Stimulated activated CD4-positive, alpha-beta T cell treated with anti-CD3 and anti-CD28 coated beads, Interleukin-1b, Interleukin-23, amount 100 ng/mL, for 24 hours (primary cell): ENCODE measurements at regions not wholly inside any gene's neighbourhood (a gene's known extent, or its start where the extent isn't known, plus 50 kb on each side); places are given as distances from the start of the nearest gene placed in this dataset.
"Not testable (repeated sequence)": the region's sequence is repeated elsewhere in the genome, so short reads cannot be mapped to it uniquely, and the experiment has no call there.

Experiments
- DNase-seq, 4 experiments: peaks; one replicate each; pipeline ENCODE4 v3.0.0-alpha.2; 2020; ENCODE audit warnings: low read depth in 4 of 4, low spot score in 1 of 4

DNA sequence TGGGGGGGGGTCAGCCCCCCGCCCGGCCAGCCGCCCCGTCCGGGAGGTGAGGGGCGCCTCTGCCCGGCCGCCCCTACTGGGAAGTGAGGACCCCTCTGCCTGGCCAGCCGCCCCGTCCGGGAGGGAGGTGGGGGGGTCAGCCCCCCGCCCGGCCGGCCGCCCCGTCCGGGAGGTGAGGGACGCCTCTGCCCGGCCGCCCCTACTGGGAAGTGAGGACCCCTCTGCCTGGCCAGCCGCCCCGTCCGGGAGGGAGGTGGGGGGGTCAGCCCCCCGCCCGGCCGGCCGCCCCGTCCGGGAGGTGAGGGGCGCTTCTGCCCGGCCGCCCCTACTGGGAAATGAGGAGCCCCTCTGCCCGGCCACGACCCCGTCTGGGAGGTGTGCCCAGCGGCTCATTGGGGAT lies 210.7 kb upstream of the RPL34 start:
- not testable (repeated sequence) for DNase-seq

DNA sequence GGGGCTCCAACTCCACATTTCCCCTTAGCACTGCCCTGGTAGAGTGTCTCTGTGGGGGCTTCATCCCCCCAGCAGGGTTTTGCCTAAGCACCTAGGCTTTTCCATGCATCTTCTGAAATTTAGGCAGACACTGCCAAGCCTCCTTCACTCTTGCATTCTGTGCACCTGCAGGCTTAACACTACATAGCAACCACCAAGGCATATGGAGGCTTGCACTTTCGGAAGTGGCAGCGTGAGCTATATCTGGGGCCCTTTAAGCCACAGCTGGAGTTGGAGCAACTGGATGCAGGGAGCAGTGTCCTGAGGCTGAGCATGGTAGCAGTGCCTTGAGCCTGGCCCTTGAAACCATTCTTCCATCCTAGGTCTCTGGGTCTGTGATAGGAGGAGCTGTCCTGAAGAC lies 214.8 kb upstream of the RPL34 start:
- no peak for DNase-seq

DNA sequence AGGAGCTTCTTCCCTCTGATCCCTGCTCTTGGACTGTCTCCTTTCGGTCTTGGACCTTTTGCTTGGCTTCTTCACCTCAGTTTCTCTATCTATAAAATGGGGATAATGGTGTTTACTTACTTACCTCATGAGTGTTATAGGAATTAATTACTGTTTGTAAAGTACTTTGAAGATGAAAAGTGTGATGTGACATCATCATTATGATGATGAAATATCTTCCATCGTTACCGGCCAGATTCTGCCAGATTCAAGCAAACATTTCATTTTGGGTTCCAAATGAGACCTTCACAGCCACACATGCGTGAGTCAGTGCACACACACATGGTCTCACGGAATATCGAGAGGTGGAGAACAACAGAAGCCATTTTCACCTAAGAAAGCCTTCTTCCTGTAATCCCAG lies 220.1 kb upstream of the RPL34 start:
- DNase-seq: no peak

DNA sequence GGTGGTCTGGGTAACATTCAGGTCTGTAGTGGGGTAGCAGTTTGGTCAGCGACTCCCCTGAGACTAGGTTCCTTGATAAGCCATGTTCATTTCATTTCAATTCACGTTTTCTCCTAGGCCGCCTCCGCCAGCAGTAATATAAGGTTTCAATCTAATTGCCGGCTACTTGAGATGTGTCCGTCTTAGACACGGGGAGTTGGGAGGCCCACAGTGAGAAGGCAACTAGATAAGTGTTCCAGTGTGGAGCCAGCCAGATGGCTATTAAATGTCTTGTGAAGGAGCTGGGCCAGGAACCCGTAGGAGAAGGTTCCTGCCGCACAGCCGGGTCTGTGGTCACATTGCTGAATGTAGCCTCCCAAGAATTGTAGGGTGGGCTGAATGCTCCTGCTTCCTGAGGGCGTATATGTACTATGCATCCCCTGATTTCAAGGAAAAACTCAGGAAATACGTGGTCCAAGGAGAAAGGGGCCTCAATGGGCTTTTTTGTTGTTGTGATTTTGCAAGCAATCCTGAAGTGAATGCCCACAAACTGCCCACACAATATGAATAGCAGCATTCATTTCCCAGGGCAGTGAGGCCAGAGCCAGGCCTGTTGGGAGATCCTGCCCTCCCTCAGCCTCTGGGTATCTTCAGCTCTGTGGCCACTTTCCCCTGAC lies 220.6 kb upstream of the RPL34 start:
- no peak for DNase-seq

DNA sequence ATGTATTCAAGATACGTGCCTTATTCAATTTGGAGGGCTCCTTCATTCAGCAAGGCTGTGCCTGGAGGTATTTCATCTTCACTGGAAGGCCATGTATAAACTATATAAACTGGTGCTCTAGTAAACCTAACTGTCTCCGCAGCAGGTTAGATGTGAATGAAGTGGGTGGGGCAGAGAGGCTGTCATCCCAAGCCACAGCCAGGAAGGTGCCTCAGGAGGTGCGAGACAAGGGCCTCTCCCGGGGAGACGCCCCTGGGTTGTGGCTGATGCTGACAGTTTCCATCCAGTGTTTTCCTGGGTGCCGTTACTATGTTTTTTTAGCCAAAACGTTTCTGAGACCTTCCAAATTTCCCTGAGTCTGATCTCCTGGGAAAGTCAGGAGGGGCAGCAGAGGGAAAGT lies 221.5 kb upstream of the RPL34 start:
- no peak for DNase-seq

DNA sequence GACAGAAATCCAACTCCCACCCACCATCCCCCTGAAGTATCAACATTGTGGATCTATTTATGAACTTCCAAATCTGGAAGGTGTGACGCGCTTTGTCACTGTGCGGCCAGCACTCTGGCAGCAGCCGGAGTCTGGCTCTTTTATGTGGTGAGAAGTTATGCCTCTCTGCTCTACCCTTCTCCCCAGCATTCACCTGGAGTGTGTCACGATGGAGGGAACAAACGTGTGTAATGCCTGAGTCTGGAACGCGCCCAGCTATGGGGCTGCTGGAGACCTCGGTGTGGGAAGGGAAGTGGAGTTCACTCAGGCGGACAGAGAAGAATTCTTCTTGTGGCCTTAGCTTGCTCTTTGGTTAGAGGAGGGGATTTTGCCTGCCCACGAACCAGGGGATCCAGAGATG lies 222.1 kb upstream of the RPL34 start:
- no peak for DNase-seq

DNA sequence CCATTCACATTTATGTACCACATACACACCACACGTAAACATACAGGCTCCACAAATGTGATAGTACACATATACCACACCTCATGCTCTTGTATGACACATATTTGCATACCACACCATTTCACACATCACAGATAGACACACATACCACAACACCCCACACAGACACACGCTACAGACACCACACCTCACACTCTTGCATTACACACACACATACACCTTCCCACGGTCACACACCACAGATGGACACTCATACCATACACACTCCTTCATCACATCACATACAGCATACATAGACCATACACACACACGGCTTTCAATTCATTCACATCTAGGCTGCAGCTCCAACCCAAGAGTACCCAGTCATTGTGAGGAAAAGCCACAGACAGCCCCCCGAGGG lies 222.5 kb upstream of the RPL34 start:
- DNase-seq: no peak

DNA sequence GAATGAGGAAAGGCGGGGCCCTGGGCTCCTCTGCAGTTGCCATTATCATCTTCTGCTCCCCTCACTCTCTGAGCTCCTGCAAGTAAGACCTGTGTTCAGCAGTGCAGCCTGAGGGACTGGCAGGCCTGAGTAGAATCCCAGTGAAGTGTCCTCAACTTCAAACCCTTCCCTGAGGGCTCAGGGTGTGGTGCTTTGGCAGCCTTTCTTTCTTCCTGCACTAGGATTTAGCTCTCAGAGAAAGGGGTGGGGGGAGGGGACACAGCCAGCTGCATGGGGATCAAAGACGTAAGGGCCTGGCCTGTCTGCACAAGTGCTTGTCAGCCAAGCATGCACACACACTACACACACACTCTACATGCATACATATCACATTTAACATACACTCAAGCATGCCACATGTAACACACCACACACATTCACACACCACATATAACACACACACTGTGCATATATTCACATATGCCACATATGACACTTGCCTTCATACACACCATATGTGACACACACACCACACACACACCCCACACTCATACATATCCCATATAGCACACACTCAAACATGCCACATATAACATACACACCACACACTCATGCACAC lies 223.4 kb upstream of the RPL34 start:
- no peak for DNase-seq

DNA sequence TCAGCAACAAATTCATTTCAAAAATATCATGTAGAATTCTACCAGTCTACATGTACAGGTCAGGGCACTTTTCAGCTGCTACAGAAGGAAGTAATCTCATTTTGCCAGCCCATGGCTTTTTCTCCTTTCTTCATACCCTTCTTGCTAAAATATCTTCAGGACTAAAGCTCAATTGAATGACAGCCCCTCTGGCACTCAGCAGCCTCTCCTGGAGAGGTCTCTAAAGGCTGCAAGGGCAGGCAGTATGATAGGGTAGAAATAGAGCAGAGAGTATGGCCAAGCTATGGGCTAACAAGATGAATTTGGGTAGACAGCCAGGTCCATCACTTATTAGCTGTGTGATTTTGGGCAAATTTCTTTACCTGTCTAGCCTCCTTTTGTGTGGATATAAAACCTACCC lies 224.6 kb upstream of the RPL34 start:
- DNase-seq: no peak

DNA sequence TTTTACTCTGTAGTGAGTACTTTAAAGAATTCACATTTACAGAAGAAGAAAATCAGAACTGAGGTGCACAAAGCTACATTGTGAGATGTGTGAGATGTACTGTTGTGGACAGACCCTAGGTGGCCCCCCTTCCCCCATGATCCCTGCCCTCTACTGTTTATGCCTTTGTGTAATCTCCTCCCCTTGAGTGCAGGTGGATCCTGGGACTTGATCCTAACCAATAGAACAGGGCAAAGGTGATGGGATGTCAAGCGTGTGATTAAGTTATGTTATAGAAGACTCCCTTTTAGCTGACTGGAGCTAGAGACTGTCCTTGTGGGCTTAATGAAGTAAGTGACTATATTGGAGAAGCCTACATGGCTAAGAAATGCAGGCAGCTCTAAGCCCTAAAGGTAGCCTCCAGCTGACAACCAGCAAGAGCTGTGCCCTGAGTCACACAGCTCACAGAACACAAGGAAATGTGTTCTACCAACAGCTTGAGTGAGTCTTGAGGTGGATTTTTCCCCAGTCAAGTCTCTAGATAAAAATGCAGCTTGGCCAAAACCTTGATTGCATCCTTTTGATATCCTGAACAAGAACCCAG lies 225.2 kb upstream of the LEF1 start:
- DNase-seq: no peak

DNA sequence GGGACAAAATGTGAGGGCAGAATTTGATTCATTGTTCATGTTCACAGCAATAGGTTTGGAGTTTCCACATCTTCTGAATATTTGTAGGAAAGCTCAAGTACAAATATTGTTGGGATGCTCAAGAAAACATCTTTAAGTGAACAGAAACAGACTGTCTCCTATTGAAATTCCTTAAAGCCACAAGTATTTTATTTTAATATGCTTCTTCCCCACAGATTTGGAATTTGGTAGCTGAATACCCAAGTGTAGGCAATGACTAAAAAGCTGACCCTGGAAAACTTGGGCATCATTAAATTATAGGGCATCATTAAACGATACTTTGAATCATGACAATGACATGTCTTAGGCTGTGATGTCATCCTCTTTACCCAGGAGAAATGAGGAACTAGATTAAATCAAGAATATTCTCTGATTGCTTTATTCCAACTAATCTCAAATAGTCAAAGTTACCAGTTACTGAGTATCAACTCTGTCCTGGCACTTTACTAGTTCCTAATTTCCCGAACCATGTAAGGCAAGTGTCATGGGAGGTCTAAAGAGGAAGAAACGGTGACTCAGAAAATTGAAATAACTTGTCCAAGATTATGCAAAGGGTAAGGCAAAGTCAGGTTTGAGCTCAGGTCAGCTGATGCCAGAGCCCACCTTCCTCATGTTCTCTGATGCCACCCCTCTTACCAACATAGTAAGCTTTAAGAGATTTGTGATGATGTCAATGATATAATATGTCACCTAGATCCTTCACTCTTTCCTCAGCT lies 223.1 kb upstream of the LEF1 start:
- no peak for DNase-seq

DNA sequence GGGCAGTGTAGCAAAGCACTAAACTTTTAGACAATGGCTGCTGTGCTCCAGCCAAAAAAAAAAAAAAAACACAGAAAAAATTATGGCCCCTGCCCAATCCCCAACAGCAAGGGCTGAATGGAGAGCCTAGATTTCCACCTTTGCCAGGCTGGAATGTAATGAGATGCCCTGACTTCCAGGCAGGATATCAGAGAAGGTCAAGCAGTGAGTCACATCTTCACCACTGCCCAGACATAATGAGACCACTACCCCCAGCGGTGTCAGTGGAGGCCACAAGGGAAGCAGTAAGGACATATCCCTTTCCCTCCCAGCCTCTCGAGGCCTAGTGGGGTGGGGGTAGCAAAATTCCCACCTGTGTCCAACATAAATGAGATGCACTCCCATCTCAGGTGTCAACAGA lies 216.3 kb upstream of the LEF1 start:
- DNase-seq: no peak

DNA sequence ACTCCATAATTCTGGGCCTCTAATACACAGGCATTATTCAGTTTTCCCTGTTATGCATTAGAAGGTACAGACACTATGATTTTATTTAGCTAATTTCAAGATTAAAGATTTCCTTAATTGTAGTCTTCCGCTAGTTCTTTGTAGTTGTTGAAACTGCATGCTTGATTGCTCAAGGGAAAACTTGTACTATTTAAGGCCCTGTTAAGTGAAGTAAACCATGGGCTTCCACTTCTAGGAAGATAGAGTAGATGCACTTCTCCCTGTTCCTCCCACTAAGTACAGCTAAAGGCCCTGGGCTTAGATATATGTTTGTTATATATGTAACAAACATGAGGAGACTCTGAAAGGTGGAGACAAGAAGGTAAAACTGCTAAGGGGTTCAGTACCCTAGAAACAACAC lies 215.8 kb upstream of the LEF1 start:
- no peak for DNase-seq

DNA sequence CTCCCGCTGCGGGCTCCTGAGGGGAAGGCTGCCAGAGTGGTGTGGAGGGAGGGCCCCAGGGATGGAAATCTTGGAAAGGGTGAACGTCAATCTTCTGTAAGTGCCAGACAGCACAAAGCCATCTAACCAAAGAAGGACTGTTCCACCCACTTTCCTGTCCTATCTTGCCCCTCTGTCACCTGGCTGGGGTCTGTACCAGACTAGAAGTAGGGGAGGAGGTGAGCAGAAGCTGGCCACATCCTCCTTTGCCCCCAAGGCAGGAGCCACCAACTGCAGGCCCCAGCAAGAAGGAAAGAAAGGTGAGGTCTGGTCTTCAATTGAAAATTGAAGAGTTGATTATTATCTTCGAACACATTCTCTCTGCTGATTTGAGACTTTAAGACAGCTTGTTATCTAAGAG lies 214.4 kb upstream of the LEF1 start:
- DNase-seq: no peak

DNA sequence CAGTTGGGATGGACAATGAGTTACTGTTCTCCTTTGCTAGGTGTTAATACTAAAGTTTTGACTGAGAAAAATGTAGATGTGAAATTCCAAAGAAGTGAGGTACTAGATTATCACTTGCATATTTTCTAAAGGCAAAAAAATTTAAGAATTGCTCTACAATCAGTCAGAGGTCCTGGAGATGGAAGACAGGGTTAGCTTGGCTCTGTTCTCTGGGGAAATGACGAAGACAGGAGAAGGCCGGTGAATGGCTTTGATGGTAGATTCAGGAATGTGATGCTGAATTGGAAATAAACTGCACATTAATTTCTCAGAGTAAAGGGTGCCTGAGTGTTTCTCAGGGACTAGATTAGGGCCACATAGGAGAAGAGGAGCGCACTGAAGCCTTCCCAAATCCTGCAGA lies 214.0 kb upstream of the LEF1 start:
- DNase-seq: no peak

DNA sequence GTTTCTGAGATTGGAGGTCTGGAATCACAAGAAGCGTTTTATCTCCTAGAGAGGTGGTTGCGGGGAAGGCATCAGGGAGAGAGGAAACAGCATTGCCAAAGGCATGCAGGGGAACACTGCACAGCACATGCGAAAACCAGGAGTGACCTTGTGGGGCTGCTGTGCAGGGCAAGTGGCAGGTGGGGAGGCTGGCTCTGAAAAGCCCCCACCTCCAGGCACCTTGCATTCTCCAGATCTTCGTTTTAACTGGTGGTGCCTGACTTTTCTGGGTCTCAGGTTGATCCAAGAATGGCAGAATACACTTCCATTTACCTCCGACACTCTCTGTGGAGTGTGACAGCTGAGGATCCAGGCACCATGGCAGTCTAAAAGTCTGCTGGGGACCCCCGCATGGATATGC lies 209.4 kb upstream of the LEF1 start:
- no peak for DNase-seq

DNA sequence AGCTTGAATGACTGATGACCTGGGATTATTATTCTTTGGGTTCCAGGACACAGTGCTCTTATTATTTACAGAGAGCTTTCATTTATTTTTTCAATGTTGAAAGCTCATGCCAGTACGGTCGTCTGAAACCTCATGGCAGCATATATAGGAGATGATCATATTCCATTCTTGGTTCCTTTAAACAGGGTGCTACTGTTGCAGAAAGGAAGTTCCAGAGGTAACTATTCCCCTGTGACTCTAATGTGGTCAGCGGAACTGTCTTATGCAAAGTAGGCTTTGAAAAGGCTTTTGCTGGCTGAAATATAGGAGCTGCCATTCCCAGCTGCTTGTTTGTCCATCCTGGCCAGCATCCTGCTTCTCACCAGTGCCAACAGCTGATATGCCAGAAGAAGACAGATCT lies 208.3 kb upstream of the LEF1 start:
- no peak for DNase-seq

DNA sequence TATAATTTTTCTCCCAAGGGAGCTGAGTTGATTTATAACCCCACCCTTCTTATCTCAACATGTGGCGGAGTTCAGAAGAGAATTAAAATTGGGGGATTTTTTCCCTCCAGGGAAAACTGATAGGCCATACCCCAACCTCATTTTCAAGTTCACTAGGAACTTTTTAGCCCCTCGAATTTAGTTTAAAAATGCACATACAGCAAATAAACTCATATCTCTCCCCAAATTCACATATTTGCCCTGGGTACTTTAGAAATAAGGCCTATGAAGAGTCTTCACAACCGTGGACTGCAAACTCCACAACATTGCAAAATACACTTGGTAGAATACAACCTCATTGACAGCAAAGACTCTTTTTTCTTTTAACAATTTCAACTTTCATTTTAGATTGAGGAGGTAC lies 206.7 kb upstream of the LEF1 start:
- no peak for DNase-seq

DNA sequence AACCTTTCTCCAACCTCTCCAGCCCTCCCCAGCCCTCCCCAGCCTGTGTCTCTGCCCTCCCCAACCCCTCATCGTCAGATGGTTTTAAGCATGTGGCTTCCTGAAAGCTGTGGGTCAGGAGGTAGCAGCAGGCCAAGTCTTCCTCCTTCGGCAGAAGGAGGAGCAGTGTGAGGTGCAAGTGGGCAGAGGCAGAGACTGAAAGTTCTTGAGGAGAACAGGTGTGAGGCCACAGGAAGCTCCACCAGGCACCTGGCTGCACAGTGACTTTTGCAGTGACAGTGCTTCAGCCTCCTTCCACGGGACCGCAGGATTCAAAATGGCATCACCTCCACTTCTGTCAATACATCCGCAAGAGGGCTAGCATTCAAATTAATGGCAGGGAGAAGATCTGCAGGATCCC lies 203.9 kb upstream of the LEF1 start:
- no peak for DNase-seq

DNA sequence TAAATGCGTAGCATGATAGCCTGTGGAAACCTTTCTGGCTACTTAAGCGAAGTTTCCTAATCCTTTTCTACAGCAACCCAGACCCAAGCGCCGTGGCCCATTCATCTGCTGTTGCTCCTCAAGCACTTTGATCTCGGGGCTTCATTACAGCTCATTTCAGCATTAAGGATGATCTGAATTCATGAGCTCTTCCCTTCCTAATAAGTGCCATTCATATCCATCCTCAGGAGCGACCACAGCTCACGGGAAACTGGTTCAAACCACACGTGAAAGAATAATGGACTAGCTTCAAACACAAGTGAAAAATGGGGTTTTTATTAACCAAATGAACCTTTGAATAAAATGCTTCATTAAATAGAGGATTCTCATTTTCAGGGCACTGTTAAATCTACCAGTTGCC lies 202.6 kb upstream of the LEF1 start:
- DNase-seq: no peak

DNA sequence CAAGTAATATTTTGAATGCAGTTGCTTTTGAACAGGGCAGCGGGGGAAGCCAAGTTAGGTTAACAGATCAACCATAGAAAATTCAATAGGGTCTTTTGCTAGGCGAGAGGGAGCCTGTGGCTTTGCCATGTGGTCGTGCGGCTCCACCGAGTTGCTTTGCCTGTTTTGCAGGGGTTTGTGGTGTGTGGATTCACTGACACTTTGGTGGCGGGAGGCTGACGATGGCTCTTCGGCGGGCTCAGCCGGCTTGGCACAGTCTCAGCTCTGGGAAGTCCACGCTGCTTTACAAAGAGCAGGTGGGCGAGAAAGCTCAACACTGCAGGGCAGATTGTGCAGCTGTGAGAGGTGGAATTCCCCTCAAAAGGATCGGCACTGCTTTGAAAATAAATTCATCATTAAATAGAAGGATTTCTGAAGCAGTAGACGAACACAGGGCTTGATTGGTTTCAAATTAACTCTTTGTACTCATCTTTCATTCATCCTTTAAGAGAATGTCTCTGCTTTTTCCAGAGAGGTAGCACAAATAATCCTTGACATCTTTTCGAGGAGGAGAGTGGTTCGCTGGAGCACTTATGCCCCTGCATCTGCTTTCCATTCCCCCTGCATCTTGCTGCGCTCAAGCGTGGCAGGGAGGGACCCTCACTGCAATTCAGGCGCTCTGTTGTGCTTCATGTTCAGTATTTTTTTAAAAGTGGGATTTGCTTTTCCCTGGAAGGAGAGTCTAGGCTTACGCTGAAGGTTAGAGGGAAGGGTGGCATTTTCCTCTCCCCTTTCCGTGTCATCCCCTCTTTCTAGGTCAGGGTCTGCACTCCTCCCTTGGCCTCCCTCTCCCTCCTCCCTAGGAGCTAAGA lies 201.8 kb upstream of the LEF1 start:
- peak in 1 of 4 experiments; percentile 16 for DNase-seq
